ENCODE measurements at regions not wholly inside any gene's neighbourhood (a gene's known extent, or its start where the extent isn't known, plus 50 kb on each side); places are given as distances from the start of the nearest gene placed in this dataset.
"Not testable (repeated sequence)": the region's sequence is repeated elsewhere in the genome, so short reads cannot be mapped to it uniquely, and the experiment has no call there.

GRCh38 chr1:143610196-143610595, 361.6 kb downstream of the FAM72C start:
- intact Hi-C loops (cut with DNase I): no loop called here
- Histone ChIP-seq H3K4me1 (no peaks in the 10 kb centered on the region), H3K27ac (no peak overlapping the region), H3K36me3 (no peaks in the 10 kb centered on the region), H3K27me3 (no peaks in the 10 kb centered on the region), H3K9me3 (no peaks in the 10 kb centered on the region), H3K4me3 (no peak overlapping the region)
- TF ChIP-seq CTCF (IDR thresholded peaks at IDR 0.05): no peak
- DNase-seq (ENCODE audit: low spot score in 2 of 2): no peak

- DNase-seq (ENCODE audit: low spot score in 2 of 2): no peak
- Histone ChIP-seq H3K27me3 (no peaks in the 10 kb centered on the region), H3K4me1 (no peaks in the 10 kb centered on the region), H3K27ac (no peak overlapping the region), H3K4me3 (no peak overlapping the region), H3K9me3 (no peaks in the 10 kb centered on the region), H3K36me3 (no peaks in the 10 kb centered on the region)
- no peak for TF ChIP-seq CTCF (IDR thresholded peaks at IDR 0.05)
- intact Hi-C loops (cut with DNase I): no loop called here
Measured at GRCh38 chr1:143604887-143605286, 366.9 kb downstream of the FAM72C start.

- TF ChIP-seq CTCF (IDR thresholded peaks at IDR 0.05): no peak
Measured at GRCh38 chr1:143584508-143584907, 387.3 kb downstream of the FAM72C start.

GRCh38 chr1:143574891-143575520, 396.8 kb downstream of the FAM72C start:
- TF ChIP-seq CTCF (IDR thresholded peaks at IDR 0.05): no peak
- DNase-seq (ENCODE audit: low spot score in 2 of 2): no peak
- Histone ChIP-seq H3K4me3 (no peak overlapping the region), H3K4me1 (no peaks in the 10 kb centered on the region), H3K36me3 (no peaks in the 10 kb centered on the region), H3K27ac (no peak overlapping the region), H3K9me3 (no peaks in the 10 kb centered on the region), H3K27me3 (no peaks in the 10 kb centered on the region)
- intact Hi-C loops (cut with DNase I): no loop called here

More at GRCh38 chr1:143584508-143584907, 387.3 kb downstream of the FAM72C start:
- DNase-seq (ENCODE audit: low spot score in 2 of 2): no peak
- Histone ChIP-seq H3K4me3 (no peak overlapping the region), H3K36me3 (no peaks in the 10 kb centered on the region), H3K4me1 (no peaks in the 10 kb centered on the region), H3K27me3 (no peaks in the 10 kb centered on the region), H3K27ac (no peak overlapping the region), H3K9me3 (no peaks in the 10 kb centered on the region)
- intact Hi-C loops (cut with DNase I): no loop called here

DNA sequence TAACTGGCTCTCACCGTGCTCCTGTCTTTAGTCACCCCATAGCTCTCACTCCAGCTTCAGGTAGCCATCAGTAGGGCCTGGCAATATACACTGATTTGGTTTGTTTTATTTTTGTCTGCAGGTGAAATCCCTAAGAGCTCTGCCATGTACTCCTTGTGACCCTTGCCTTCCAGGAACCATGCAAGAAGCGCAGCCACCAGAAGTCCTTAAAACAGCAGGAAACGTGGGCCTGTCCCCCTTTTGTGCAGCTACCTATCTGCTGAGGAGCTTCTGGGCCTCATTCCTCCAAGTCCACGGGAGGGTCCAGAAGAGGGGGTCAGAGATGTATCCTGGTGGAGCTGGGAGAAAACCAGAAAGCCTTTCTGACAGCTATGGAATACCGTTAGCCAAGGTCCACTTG, 399.1 kb downstream of the FAM72C start:
- H3K36me3 ChIP-seq; H3K9me3 ChIP-seq; H3K4me1 ChIP-seq; H3K27me3 ChIP-seq; intact Hi-C loops (cut with DNase I); H3K27ac ChIP-seq; H3K4me3 ChIP-seq; DNase-seq (ENCODE audit: low spot score in 2 of 2): not testable (repeated sequence)

DNA sequence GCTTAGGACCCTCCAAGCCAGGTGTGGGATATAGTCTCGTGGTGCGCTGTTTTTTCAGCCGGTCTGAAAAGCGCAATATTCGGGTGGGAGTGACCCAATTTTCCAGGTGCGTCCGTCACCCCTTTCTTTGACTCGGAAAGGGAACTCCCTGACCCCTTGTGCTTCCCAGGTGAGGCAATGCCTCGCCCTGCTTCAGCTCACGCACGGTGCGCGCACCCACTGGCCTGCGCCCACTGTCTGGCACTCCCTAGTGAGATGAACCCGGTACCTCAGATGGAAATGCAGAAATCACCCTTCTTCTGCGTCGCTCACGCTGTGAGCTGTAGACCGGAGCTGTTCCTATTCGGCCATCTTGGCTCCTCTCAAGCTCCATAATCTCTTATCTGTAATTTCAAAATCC, 408.0 kb downstream of the FAM72C start:
- H3K4me1 ChIP-seq; H3K27ac ChIP-seq; H3K4me3 ChIP-seq; H3K27me3 ChIP-seq; H3K9me3 ChIP-seq; intact Hi-C loops (cut with DNase I); H3K36me3 ChIP-seq; DNase-seq (ENCODE audit: low spot score in 2 of 2): not testable (repeated sequence)

- no peaks in the 10 kb centered on the region for H3K4me1 ChIP-seq
- no peaks in the 10 kb centered on the region for H3K9me3 ChIP-seq
- no peak overlapping the region for H3K27ac ChIP-seq
- no peaks in the 10 kb centered on the region for H3K27me3 ChIP-seq
- no peak for TF ChIP-seq CTCF (IDR thresholded peaks at IDR 0.05)
- DNase-seq (ENCODE audit: low spot score in 2 of 2): no peak
- intact Hi-C loops (cut with DNase I): no loop called here
- no peak overlapping the region for H3K4me3 ChIP-seq
- H3K36me3 ChIP-seq: no peaks in the 10 kb centered on the region
Measured at GRCh38 chr1:143553627-143554026, 418.2 kb downstream of the FAM72C start.

- H3K4me1 ChIP-seq; H3K27ac ChIP-seq; H3K36me3 ChIP-seq; H3K27me3 ChIP-seq; H3K4me3 ChIP-seq; DNase-seq (ENCODE audit: low spot score in 2 of 2); intact Hi-C loops (cut with DNase I): not testable (repeated sequence)
- H3K9me3 ChIP-seq: peaks cover 0 to 11% of the 10 kb centered on the region in 2 donors
Measured at GRCh38 chr1:143504703-143505102, 467.1 kb downstream of the FAM72C start.

DNA sequence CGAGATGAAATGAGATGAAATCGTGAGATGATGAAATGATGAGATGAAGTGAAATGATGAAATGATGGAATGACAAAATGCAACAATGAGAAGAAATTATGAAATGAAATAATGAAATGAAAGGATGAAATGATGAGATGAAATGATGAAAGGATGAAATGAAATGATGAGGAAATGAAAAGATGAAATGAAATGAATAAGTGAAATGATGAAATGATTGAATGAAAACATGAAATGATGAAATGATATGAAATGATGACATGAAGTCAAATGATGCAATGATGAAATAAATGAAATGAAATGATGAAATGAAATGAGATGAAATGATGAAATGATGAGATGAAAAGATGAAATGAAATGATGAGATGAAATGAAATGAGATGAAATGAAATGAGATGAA, 467.7 kb downstream of the FAM72C start:
- H3K27me3 ChIP-seq; H3K27ac ChIP-seq; H3K4me1 ChIP-seq; DNase-seq (ENCODE audit: low spot score in 2 of 2); H3K4me3 ChIP-seq; H3K36me3 ChIP-seq; intact Hi-C loops (cut with DNase I): not testable (repeated sequence)
- peaks cover 0 to 11% of the 10 kb centered on the region in 2 donors for H3K9me3 ChIP-seq

Measured in ascending aorta (tissue), 2 donors.